Pancreas (tissue), 10 donors: ENCODE measurements at regions not wholly inside any gene's neighbourhood (a gene's known extent, or its start where the extent isn't known, plus 50 kb on each side); places are given as distances from the start of the nearest gene placed in this dataset.

ENCODE experiments used
- ATAC-seq, 4 donors: fragments of 200-7000 bp; cut with Tn5 transposase; one replicate each; pipeline versions ENCODE4 v1.8.0 to v1.9.1; 2020; ENCODE audit warnings: mild to moderate bottlenecking in 4 of 4, moderate library complexity in 4 of 4
- DNase-seq, 6 donors: peaks; one replicate each; pipeline ENCODE4 v3.0.0-alpha.2; 2020
- FAIRE-seq: peaks from 2 replicates; lab custom pipeline; 2012; peaks lifted over from hg19 to GRCh38; lab: Jason Lieb, UNC
- H3K27ac ChIP-seq, 4 donors: fragments of 200-600 bp; sonication (generic); 1 replicate in 3 of 4; 2 replicates in 1 of 4; pipeline versions ENCODE4 v1.5.0 to v1.8.0; 2020
- H3K27me3 ChIP-seq, 4 donors: fragments of 200-600 bp; one replicate each; pipeline ENCODE4 v1.8.0; 2021
- H3K36me3 ChIP-seq, 3 donors: fragments of 200-600 bp; sonication (generic) in 1 of 3; one replicate each; pipeline versions ENCODE4 v1.5.0 to v1.8.0; 2020 to 2021
- H3K4me1 ChIP-seq, 3 donors: fragments of 200-600 bp; one replicate each; pipeline ENCODE4 v1.8.0; 2021
- H3K4me3 ChIP-seq, 4 donors: fragments of 200-600 bp; sonication (generic) in 2 of 4; one replicate each; pipeline versions ENCODE4 v1.5.0 to v1.8.0; 2020 to 2021
- H3K9me3 ChIP-seq, 4 donors: fragments of 200-600 bp; one replicate each; pipeline ENCODE4 v1.8.0; 2021
- CTCF ChIP-seq, 4 donors: fragments of 200-600 bp; sonication (generic) in 3 of 4; IDR thresholded peaks; one replicate each; pipeline versions ENCODE4 v1.5.0 to v1.8.0; 2021; ENCODE audit warnings: antibody characterized with exemption in 4 of 4
- WGBS, 2 donors: extraction: QIAGEN DNeasy Blood & Tissue Kit; methylation state at CpG; one replicate each; pipeline ENCODE4 v1.1.7; 2013; 5-methylcytosine and 5-hydroxymethylcytosine counted together
- intact Hi-C, 3 donors: fragments of 100-400 bp; cut with DNase I; formaldehyde crosslinking; loops; one replicate each; pipeline versions ENCODE4 v1.11.1 to v1.14.2; 2022
- donor health status: healthy with polysubstance abuse.
- donor health status: DM: no; HTN: no; CAD: no; lungs with moderate emphysema.
- donor health status: DM: no; HTN: no; CAD: no.
- donor health status: control.
- donor health status: control.
- donor health status: Bipolar disorder and iron deficiency.
- donor health status: DM: yes; HTN: yes; CAD: no.
- donor health status: DM: no; HTN: no; CAD: no.
- donor health status: DM: no; HTN: no; CAD: no.
- donor health status: DM: yes; HTN: yes; CAD: no.

- WGBS, 2 donors = 77 to 80% methylated on average over 8 of the region's 8 CpGs
- peak in 1 of 6 donors; percentile 15 for DNase-seq
- no peak for ATAC-seq
- Histone ChIP-seq H3K4me3 (no peak overlapping the region), H3K9me3 (no peaks in the 10 kb centered on the region), H3K4me1 (no peaks in the 10 kb centered on the region), H3K27me3 (no peaks in the 10 kb centered on the region), H3K36me3 (no peaks in the 10 kb centered on the region), H3K27ac (no peak overlapping the region)
- no peak for FAIRE-seq
- intact Hi-C loops = no loop called here
- TF ChIP-seq CTCF (IDR thresholded peaks at IDR 0.05) = no peak
Measured at GRCh38 chr1:17877316-17877715, 122.2 kb downstream of the ACTL8 start.

- intact Hi-C loops = no loop called here
Measured at GRCh38 chr1:17877896-17878295, 122.8 kb downstream of the ACTL8 start.

GRCh38 chr1:17878837-17879236, 123.7 kb downstream of the ACTL8 start:
- no peak for DNase-seq
- H3K4me1 ChIP-seq = no peaks in the 10 kb centered on the region
- H3K36me3 ChIP-seq = no peaks in the 10 kb centered on the region
- no peak for TF ChIP-seq CTCF (IDR thresholded peaks at IDR 0.05)
- no peak overlapping the region for H3K27ac ChIP-seq
- intact Hi-C loops = no loop called here
- no peak overlapping the region for H3K4me3 ChIP-seq
- no peak for FAIRE-seq
- H3K27me3 ChIP-seq = no peaks in the 10 kb centered on the region
- ATAC-seq = no peak
- 45 to 72% methylated on average over 3 of the region's 3 CpGs for WGBS, 2 donors
- H3K9me3 ChIP-seq = no peaks in the 10 kb centered on the region

More at GRCh38 chr1:17877896-17878295, 122.8 kb downstream of the ACTL8 start:
- WGBS, 2 donors = 67 to 74% methylated on average over 7 of the region's 7 CpGs
- Histone ChIP-seq H3K36me3 (no peaks in the 10 kb centered on the region), H3K4me1 (no peaks in the 10 kb centered on the region), H3K9me3 (no peaks in the 10 kb centered on the region), H3K27ac (no peak overlapping the region), H3K27me3 (no peaks in the 10 kb centered on the region), H3K4me3 (no peak overlapping the region)
- DNase-seq (peak in 1 of 6 donors; percentile 8), ATAC-seq (no peak), FAIRE-seq (no peak)
- TF ChIP-seq CTCF (IDR thresholded peaks at IDR 0.05) = no peak

- no peak for ATAC-seq
- Histone ChIP-seq H3K36me3 (no peaks in the 10 kb centered on the region), H3K4me3 (no peak overlapping the region), H3K9me3 (no peaks in the 10 kb centered on the region), H3K27ac (no peak overlapping the region), H3K27me3 (no peaks in the 10 kb centered on the region), H3K4me1 (no peaks in the 10 kb centered on the region)
- 82 to 88% methylated on average over 10 of the region's 10 CpGs for WGBS, 2 donors
- TF ChIP-seq CTCF (IDR thresholded peaks at IDR 0.05) = no peak
- intact Hi-C loops = no loop called here
- no peak for DNase-seq
- no peak for FAIRE-seq
Measured at GRCh38 chr1:17880449-17880848, 125.3 kb downstream of the ACTL8 start.

GRCh38 chr1:17881761-17882160, 126.6 kb downstream of the ACTL8 start:
- TF ChIP-seq CTCF (IDR thresholded peaks at IDR 0.05) = no peak
- Histone ChIP-seq H3K27me3 (no peaks in the 10 kb centered on the region), H3K4me1 (no peaks in the 10 kb centered on the region), H3K36me3 (no peaks in the 10 kb centered on the region), H3K4me3 (no peak overlapping the region), H3K9me3 (no peaks in the 10 kb centered on the region), H3K27ac (no peak overlapping the region)
- peak in 1 of 6 donors; percentile 22 for DNase-seq
- intact Hi-C loops = no loop called here
- no peak for ATAC-seq
- WGBS, 2 donors = 37 to 43% methylated on average over 8 of the region's 8 CpGs
- no peak for FAIRE-seq
